Ishikawa (cell line): ENCODE measurements at regions not wholly inside any gene's neighbourhood (a gene's known extent, or its start where the extent isn't known, plus 50 kb on each side); places are given as distances from the start of the nearest gene placed in this dataset.

Experiments
- CEBPB ChIP-seq: IDR thresholded peaks from 2 replicates; pipeline ENCODE4 v1.6.1; 2012
- EP300 ChIP-seq: IDR thresholded peaks from 2 replicates; pipeline ENCODE4 v1.6.1; 2012; ENCODE audit warnings: borderline replicate concordance
- NFIC ChIP-seq: IDR thresholded peaks from 2 replicates; pipeline ENCODE4 v1.6.1; 2012
- TEAD4 ChIP-seq: IDR thresholded peaks from 2 replicates; pipeline ENCODE4 v1.6.1; 2012
- USF1 ChIP-seq: IDR thresholded peaks from 2 replicates; pipeline ENCODE4 v1.6.1; 2012

- TF ChIP-seq USF1 (no peak), CEBPB (no peak), EP300 (no peak), NFIC (no peak), TEAD4 (no peak)
Observed at GRCh38 chr22:49624421-49625177, 203.1 kb downstream of the BRD1 start.
